Ectodermal cell (in vitro differentiated cells): ENCODE measurements at regions not wholly inside any gene's neighbourhood (a gene's known extent, or its start where the extent isn't known, plus 50 kb on each side); places are given as distances from the start of the nearest gene placed in this dataset.

Experiments
- H3K27ac ChIP-seq: 2 replicates; pipeline ENCODE4 v1.7.0; 2013; ENCODE audit warnings: mild to moderate bottlenecking, low read depth, low read length; ENCODE audit not compliant: insufficient read depth, poor library complexity, severe bottlenecking
- H3K27me3 ChIP-seq: 2 replicates; pipeline ENCODE4 v1.7.0; 2013; ENCODE audit warnings: mild to moderate bottlenecking, low read length; ENCODE audit not compliant: insufficient read depth, control insufficient read depth, poor library complexity, severe bottlenecking
- H3K36me3 ChIP-seq: one replicate; pipeline ENCODE4 v1.7.0; 2013; ENCODE audit warnings: low read length; ENCODE audit not compliant: control insufficient read depth, insufficient read depth
- H3K4me1 ChIP-seq: one replicate; pipeline ENCODE4 v1.7.0; 2013; ENCODE audit warnings: low read length; ENCODE audit not compliant: control insufficient read depth, insufficient read depth
- H3K4me3 ChIP-seq: 2 replicates; pipeline ENCODE4 v1.7.0; 2013; ENCODE audit warnings: low read depth, low read length, control low read depth; ENCODE audit not compliant: insufficient read depth
- H3K9me3 ChIP-seq: 2 replicates; pipeline ENCODE4 v1.7.0; 2013; ENCODE audit warnings: mild to moderate bottlenecking, low read length, moderate library complexity; ENCODE audit not compliant: control insufficient read depth
- WGBS, 2 experiments: methylation state at CpG; one replicate each; pipeline ENCODE4 v1.1.7; 2013; ENCODE audit warnings: missing lambda C conversion rate in 2 of 2; 5-methylcytosine and 5-hydroxymethylcytosine counted together

DNA sequence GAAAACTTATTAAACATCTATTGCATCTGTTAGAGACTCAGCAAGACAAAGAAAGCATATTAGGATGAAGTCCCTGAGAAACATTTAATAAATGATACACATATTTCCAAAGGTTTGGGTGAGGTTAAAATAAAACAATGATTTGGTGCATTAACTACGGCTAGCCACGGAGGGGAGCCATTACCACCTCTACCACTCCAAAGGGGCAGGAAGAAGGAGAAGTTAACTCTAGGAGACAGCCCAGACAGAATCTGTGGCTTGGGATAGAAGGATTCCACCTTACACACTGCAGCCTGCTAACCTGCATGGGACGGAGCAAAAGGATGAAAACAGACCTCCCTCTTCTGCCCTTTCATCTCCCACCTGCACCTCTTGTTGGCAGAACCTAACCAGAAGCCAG is 189.1 kb upstream of the C1QTNF7 start:
- 16 to 21% methylated on average over 3 of the region's 3 CpGs for WGBS, 2 experiments
- Histone ChIP-seq H3K4me1 (no peaks in the 10 kb centered on the region), H3K27me3 (no peaks in the 10 kb centered on the region), H3K36me3 (no peaks in the 10 kb centered on the region), H3K4me3 (no peak overlapping the region), H3K9me3 (no peaks in the 10 kb centered on the region), H3K27ac (no peak overlapping the region)

DNA sequence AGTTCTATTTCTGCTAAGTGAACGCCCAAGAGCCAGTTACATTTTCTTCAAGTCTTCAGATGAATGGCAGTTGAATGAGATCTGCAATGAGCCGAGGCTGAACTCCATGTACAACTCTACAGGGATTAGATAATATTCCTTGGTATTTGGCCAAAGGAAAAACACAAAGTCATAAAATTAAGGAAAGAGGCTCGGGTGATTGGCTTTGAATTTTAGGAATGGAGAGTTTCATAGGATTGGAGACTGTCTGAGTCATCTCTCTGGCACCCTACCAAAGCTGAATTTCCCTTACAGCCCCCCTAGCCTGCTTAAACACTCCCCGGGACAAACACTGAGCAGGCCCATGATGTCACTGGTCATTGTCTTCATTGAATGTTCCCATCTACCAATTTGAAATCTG is 188.0 kb upstream of the C1QTNF7 start:
- no peaks in the 10 kb centered on the region for H3K36me3 ChIP-seq
- no peaks in the 10 kb centered on the region for H3K27me3 ChIP-seq
- H3K4me1 ChIP-seq: no peaks in the 10 kb centered on the region
- 93 to 98% methylated on average over 4 of the region's 4 CpGs for WGBS, 2 experiments
- H3K4me3 ChIP-seq: no peak overlapping the region
- no peaks in the 10 kb centered on the region for H3K9me3 ChIP-seq
- no peak overlapping the region for H3K27ac ChIP-seq

DNA sequence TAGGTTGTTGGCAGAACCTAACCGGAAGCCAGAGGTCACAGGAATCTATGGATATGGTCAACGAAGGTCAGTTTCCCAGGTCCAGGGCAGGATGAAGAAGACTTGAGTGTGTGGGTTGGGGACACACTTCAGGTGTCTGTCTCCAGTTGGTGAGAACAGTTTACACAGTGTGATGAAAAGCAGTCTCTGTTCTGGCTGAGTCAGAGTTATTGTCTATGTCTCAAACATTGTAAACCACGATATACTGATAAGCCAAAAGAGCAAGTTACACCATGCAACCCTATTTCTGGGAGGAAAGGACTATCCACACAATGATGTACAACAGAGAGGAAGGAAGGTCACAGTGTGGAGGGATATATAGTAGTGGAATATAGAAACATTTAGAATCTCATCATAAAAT is 187.1 kb upstream of the C1QTNF7 start:
- Histone ChIP-seq H3K27ac (no peak overlapping the region), H3K36me3 (no peaks in the 10 kb centered on the region), H3K9me3 (no peaks in the 10 kb centered on the region), H3K4me1 (no peaks in the 10 kb centered on the region), H3K4me3 (no peak overlapping the region), H3K27me3 (no peaks in the 10 kb centered on the region)
- 89 to 94% methylated on average over 2 to 3 of the region's 3 CpGs for WGBS, 2 experiments

DNA sequence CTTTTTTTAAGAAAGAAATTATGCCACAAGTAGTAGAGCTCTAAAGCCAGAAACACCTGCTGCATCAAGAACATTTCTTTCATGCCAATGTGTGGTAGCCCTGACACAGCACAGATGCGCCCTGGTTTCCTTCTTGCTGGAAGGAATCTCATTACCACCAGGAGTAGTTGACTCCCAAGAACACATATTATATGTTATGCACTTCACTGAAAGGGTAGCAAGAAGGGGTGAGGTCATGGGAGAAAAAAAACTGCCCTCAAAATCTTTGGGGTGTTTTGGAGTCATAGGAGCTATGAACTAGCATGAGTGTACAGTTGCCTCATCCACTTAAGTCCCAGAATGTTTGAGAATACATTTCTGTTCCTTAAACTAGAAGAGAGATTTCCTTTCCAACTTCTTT is 185.8 kb upstream of the C1QTNF7 start:
- H3K27ac ChIP-seq: no peak overlapping the region
- no peak overlapping the region for H3K4me3 ChIP-seq
- no peaks in the 10 kb centered on the region for H3K36me3 ChIP-seq
- WGBS, 2 experiments: 95 to 100% methylated on average over 1 of the region's 1 CpG
- no peaks in the 10 kb centered on the region for H3K27me3 ChIP-seq
- no peaks in the 10 kb centered on the region for H3K9me3 ChIP-seq
- H3K4me1 ChIP-seq: no peaks in the 10 kb centered on the region

DNA sequence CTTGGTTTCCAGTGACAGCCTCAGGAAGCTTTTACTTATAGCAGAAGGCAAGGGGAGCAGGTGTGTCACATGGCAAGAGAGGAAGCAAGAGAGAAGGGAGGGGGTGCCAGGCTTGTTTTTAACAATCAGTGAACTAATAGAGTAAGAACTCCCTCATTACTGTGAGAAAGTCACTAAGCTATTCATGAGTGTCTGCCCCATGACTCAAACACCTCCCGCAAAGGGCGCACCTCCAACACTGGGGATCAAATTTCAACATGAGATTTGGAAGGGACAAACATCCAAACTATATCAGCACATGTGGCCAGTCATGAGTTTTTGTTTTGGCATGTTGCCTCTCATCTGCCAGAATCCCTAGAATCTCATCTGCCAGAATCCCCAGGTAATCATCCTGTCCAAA is 183.5 kb upstream of the C1QTNF7 start:
- no peak overlapping the region for H3K4me3 ChIP-seq
- WGBS, 2 experiments: 94 to 98% methylated on average over 2 of the region's 2 CpGs
- no peak overlapping the region for H3K27ac ChIP-seq
- H3K27me3 ChIP-seq: no peaks in the 10 kb centered on the region
- H3K36me3 ChIP-seq: no peaks in the 10 kb centered on the region
- H3K4me1 ChIP-seq: no peaks in the 10 kb centered on the region
- no peaks in the 10 kb centered on the region for H3K9me3 ChIP-seq

DNA sequence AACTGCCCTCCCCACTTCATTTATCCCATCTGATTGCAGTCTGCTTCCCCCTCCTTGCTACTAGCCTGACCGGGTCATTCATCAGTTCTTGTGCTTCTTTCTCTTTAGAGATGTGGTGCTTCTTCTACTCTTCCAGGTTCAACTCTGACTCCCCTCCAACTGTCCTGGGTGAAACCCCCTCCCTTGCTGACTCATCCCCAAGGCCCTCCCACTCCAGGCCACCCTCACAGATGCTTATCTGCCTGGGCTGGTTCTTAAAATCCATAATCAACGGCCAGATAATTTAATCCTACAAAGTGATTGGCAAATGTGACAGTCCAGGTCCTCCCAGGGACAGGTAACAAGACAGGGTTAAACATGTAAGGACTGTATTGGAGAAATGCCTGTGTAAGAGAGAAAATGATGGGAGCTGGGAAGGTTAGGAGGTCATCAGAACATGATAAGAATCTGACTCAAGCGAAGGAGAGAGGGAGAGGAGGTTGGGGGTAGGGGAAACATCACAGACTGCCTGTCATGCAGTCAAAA is 182.8 kb upstream of the C1QTNF7 start:
- Histone ChIP-seq H3K27me3 (no peaks in the 10 kb centered on the region), H3K36me3 (no peaks in the 10 kb centered on the region), H3K27ac (no peak overlapping the region), H3K9me3 (no peaks in the 10 kb centered on the region), H3K4me3 (no peak overlapping the region), H3K4me1 (no peaks in the 10 kb centered on the region)
- WGBS, 2 experiments: 92 to 94% methylated on average over 3 of the region's 3 CpGs

DNA sequence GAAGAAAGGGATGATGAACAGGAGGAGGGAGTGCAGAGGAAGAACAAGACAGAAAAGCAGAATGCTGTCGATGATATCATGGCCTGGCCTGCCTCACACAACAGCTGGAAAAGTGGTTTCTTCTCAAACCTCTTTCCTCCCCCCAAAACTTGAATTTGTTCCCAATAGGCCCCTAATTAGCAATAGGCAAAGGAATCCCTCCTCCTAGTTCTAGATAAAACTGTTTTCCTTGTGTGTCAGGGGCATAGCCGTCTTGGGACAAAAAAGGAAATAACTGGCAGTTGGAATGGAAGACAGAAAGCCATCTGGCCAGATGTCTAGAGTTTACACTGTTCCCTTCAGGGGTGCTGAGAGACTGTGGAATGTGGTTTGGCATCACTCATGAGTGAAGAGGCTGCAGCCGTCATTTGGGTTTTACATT is 177.8 kb upstream of the C1QTNF7 start:
- no peaks in the 10 kb centered on the region for H3K27me3 ChIP-seq
- H3K36me3 ChIP-seq: no peaks in the 10 kb centered on the region
- H3K27ac ChIP-seq: no peak overlapping the region
- H3K4me1 ChIP-seq: no peaks in the 10 kb centered on the region
- WGBS, 2 experiments: 94 to 100% methylated on average over 2 to 3 of the region's 3 CpGs
- H3K9me3 ChIP-seq: no peaks in the 10 kb centered on the region
- no peak overlapping the region for H3K4me3 ChIP-seq

DNA sequence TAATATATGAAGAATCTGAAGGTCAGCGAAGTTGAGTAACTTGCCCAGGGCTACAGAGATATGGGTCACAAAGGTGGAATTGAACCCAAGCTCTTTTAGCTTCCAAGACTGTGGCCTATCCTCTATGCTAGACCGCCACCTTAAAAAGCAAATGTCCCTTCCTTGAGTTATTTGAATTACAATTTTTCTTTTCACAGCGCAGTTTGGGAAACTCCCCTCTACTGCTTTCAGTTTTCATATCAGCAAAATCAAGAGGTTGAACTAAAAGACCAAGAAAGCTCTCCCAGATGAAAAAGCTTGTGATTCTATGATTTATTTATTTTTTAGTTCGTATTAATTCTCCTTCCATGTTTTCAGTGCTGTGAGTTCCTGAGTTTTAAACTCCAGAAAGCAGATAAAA is 174.5 kb upstream of the C1QTNF7 start:
- H3K36me3 ChIP-seq: no peaks in the 10 kb centered on the region
- H3K27me3 ChIP-seq: no peaks in the 10 kb centered on the region
- no peaks in the 10 kb centered on the region for H3K9me3 ChIP-seq
- no peak overlapping the region for H3K4me3 ChIP-seq
- peaks cover 6% of the 10 kb centered on the region for H3K4me1 ChIP-seq
- no peak overlapping the region for H3K27ac ChIP-seq
- 97 to 100% methylated on average over 3 to 4 of the region's 4 CpGs for WGBS, 2 experiments

DNA sequence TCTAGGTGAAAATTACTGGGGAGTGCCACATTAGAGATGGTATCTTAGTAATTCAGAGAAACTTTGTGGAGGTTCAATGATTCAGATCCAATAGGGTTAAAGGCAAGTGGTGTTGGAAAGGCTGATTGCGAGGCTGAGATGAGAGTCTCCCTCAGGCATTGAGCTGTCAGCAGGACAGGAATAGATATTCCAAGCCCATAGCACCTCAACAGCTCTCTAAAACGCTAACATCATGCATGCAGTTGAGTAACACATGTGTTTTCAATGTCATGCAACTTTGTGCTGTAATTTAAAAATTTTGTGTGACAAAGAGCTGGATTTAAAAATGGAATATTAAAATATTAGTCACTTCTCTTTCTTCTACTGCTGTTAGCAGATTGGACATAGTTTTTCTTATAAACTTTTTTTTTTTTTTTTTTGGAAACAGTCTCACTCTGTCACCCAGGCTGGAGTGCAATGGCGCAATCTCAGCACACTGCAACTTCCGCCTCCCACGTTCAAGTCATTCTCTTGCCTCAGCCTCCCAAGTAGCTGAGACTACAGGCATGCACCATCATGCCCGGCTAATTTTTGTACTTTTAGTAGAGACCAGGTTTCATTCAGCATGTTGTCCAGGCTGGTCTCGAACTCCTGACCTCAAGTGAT is 173.5 kb upstream of the C1QTNF7 start:
- WGBS, 2 experiments: 84 to 92% methylated on average over 7 of the region's 7 CpGs
- H3K4me1 ChIP-seq: peaks cover 6% of the 10 kb centered on the region
- no peaks in the 10 kb centered on the region for H3K36me3 ChIP-seq
- H3K9me3 ChIP-seq: no peaks in the 10 kb centered on the region
- H3K4me3 ChIP-seq: no peak overlapping the region
- H3K27ac ChIP-seq: no peak overlapping the region
- H3K27me3 ChIP-seq: no peaks in the 10 kb centered on the region

DNA sequence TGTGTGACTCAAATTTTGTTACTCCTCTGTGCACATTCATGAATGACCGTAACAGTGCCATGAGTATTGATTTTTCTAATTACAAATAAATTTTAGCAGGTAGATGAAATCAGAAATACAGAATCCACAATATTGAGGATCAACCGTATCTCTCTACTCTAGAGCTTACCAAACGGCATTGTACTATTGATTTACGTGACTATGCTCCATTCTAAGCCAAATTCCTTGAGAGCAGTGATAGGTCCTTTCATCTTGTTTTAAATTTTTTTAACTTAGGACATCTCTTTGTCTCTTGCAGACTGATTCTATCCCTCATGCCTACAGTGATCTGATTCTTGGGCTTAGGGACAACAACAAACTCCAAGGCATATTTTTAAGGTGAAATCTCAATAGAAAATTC is 172.3 kb upstream of the C1QTNF7 start:
- no peaks in the 10 kb centered on the region for H3K27me3 ChIP-seq
- 31 to 57% methylated on average over 3 to 4 of the region's 4 CpGs for WGBS, 2 experiments
- peaks cover 6% of the 10 kb centered on the region for H3K4me1 ChIP-seq
- no peaks in the 10 kb centered on the region for H3K36me3 ChIP-seq
- no peak overlapping the region for H3K4me3 ChIP-seq
- H3K27ac ChIP-seq: no peak overlapping the region
- no peaks in the 10 kb centered on the region for H3K9me3 ChIP-seq

DNA sequence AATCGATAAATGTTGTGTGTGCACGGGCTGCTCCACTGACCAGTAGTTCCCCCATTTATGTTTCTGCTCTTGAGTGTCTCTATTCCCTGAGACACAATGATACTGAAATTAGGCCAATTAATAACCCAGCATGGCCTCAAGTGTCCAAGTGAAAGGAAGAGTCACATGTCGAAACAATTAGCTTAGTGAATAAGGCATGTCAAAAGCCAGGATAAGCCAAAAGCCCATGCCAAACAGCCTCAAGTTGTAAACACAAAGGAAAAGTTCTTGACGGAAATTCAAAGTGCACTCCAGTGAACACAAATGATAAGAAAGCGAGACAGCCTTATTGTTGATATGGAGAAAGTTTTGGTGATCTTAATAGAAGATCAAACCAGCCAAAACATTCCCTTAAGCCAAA is 167.1 kb upstream of the C1QTNF7 start:
- Histone ChIP-seq H3K27me3 (no peaks in the 10 kb centered on the region), H3K27ac (no peak overlapping the region), H3K4me1 (peaks cover 6% of the 10 kb centered on the region), H3K36me3 (no peaks in the 10 kb centered on the region), H3K4me3 (no peak overlapping the region), H3K9me3 (no peaks in the 10 kb centered on the region)
- WGBS, 2 experiments: 84 to 86% methylated on average over 5 of the region's 5 CpGs
